ENCODE measurements at regions not wholly inside any gene's neighbourhood (a gene's known extent, or its start where the extent isn't known, plus 50 kb on each side); places are given as distances from the start of the nearest gene placed in this dataset.

DNA sequence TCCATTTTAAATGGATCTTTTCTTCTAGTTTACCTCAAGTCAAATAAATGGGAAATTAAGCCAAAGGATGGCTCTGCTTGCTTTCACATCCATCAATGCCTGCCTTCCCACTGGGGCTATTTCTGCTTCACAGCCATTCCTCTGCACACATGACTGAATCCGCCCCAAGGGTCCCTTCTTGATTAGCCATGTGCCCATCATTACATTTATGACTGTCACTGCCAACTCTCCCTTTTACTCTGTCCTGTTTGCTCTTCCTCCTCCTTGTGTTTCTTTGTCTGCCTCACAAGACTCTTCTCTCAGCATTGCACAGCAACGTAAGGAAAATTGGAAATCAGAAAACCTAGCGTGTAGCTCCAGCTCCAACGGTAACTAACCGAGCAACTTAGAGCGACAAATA lies 410.2 kb downstream of the TBC1D4 start:
- H3K9me3 ChIP-seq (ENCODE audit: control insufficient read depth, low read length), result no peaks in the 10 kb centered on the region

DNA sequence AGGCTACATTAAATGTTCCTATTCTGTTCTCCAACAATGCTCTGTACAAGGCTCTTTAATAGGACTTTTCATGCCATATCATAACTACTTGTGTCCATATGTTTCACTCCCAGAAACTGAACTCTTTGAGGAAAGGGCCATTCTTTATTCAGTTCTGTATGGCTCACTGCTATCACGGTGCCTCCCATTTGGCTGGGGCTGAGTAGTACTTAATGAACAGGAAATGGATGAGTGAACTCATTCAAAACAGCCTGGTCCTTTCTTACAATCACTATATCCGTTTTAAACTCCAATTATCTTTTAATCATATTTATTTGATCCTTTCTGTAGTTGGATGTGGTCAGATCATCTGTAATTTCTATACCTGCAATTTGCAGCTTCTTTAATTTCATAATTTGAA lies 410.6 kb downstream of the TBC1D4 start:
- no peaks in the 10 kb centered on the region for H3K36me3 ChIP-seq (ENCODE audit: control insufficient read depth, insufficient read depth, low read length)
- H3K27ac ChIP-seq (ENCODE audit: insufficient read depth, low read length, poor library complexity, severe bottlenecking), result no peak overlapping the region
- no peaks in the 10 kb centered on the region for H3K9me3 ChIP-seq (ENCODE audit: control insufficient read depth, low read length)
- no peaks in the 10 kb centered on the region for H3K27me3 ChIP-seq (replicated peaks; ENCODE audit: control insufficient read depth, insufficient read depth, low read length, poor library complexity, severe bottlenecking)
- H3K4me1 ChIP-seq (ENCODE audit: control insufficient read depth, insufficient read depth, low read length, poor library complexity, severe bottlenecking), result no peaks in the 10 kb centered on the region
- no peak for DNase-seq
- no peak overlapping the region for H3K4me3 ChIP-seq (ENCODE audit: insufficient read depth, low read depth, low read length, poor library complexity, severe bottlenecking)

More for the DNA sequence above, 410.2 kb downstream of the TBC1D4 start:
- DNase-seq, result no peak
- no peak overlapping the region for H3K27ac ChIP-seq (ENCODE audit: insufficient read depth, low read length, poor library complexity, severe bottlenecking)
- no peaks in the 10 kb centered on the region for H3K36me3 ChIP-seq (ENCODE audit: control insufficient read depth, insufficient read depth, low read length)
- H3K4me1 ChIP-seq (ENCODE audit: control insufficient read depth, insufficient read depth, low read length, poor library complexity, severe bottlenecking), result no peaks in the 10 kb centered on the region
- H3K27me3 ChIP-seq (replicated peaks; ENCODE audit: control insufficient read depth, insufficient read depth, low read length, poor library complexity, severe bottlenecking), result no peaks in the 10 kb centered on the region
- no peak overlapping the region for H3K4me3 ChIP-seq (ENCODE audit: insufficient read depth, low read depth, low read length, poor library complexity, severe bottlenecking)

DNA sequence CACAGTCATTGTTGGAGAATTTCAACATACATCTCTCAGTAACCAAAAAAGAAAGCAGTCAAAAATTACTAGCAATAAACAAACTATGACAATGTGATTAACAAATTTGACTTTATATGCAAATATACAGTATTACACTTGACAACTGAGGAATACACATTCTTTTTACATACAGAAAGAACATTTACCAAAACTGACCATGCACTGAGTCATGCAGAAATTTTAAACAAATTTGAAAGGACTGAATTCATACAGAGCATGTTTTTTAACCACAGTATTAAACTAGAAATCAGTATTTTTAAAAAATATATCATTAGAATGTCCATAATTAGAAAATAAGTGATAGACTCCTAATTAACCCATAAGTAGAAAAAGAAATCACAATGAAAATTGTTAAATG lies 420.1 kb downstream of the TBC1D4 start:
- Histone ChIP-seq H3K27ac (ENCODE audit: insufficient read depth, low read length, poor library complexity, severe bottlenecking) (no peak overlapping the region), H3K4me1 (ENCODE audit: control insufficient read depth, insufficient read depth, low read length, poor library complexity, severe bottlenecking) (no peaks in the 10 kb centered on the region), H3K36me3 (ENCODE audit: control insufficient read depth, insufficient read depth, low read length) (no peaks in the 10 kb centered on the region), H3K9me3 (ENCODE audit: control insufficient read depth, low read length) (no peaks in the 10 kb centered on the region), H3K27me3 (replicated peaks; ENCODE audit: control insufficient read depth, insufficient read depth, low read length, poor library complexity, severe bottlenecking) (no peaks in the 10 kb centered on the region), H3K4me3 (ENCODE audit: insufficient read depth, low read depth, low read length, poor library complexity, severe bottlenecking) (no peak overlapping the region)
- no peak for DNase-seq

- Histone ChIP-seq H3K27me3 (replicated peaks; ENCODE audit: control insufficient read depth, insufficient read depth, low read length, poor library complexity, severe bottlenecking) (no peaks in the 10 kb centered on the region), H3K27ac (ENCODE audit: insufficient read depth, low read length, poor library complexity, severe bottlenecking) (no peak overlapping the region), H3K9me3 (ENCODE audit: control insufficient read depth, low read length) (no peaks in the 10 kb centered on the region), H3K4me1 (ENCODE audit: control insufficient read depth, insufficient read depth, low read length, poor library complexity, severe bottlenecking) (no peaks in the 10 kb centered on the region), H3K36me3 (ENCODE audit: control insufficient read depth, insufficient read depth, low read length) (no peaks in the 10 kb centered on the region), H3K4me3 (ENCODE audit: insufficient read depth, low read depth, low read length, poor library complexity, severe bottlenecking) (no peak overlapping the region)
- DNase-seq, result no peak
Measured at GRCh38 chr13:75055296-75055695, 426.7 kb downstream of the TBC1D4 start.

DNA sequence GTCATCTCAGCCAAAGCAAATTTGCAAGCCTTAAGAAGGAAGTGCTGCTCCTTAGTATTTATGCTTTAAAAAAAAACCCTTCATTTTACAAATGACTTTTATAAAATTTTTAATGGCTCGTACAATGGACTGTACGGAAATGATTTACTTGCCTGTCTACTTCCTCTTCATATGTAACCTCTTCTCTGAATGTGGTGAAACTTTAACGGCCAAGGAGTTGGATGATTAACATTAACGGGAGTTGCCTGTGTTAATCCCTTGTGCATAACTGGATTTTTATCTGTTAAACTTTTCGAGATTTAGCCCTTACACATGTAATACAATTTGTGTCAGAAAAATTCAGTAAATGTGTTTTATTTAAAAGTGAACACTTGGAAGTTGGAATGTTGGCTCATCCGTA lies 429.4 kb downstream of the TBC1D4 start:
- H3K9me3 ChIP-seq (ENCODE audit: control insufficient read depth, low read length), result no peaks in the 10 kb centered on the region
- H3K4me1 ChIP-seq (ENCODE audit: control insufficient read depth, insufficient read depth, low read length, poor library complexity, severe bottlenecking), result no peaks in the 10 kb centered on the region
- no peak for DNase-seq
- H3K27ac ChIP-seq (ENCODE audit: insufficient read depth, low read length, poor library complexity, severe bottlenecking), result no peak overlapping the region
- no peaks in the 10 kb centered on the region for H3K36me3 ChIP-seq (ENCODE audit: control insufficient read depth, insufficient read depth, low read length)
- H3K4me3 ChIP-seq (ENCODE audit: insufficient read depth, low read depth, low read length, poor library complexity, severe bottlenecking), result no peak overlapping the region
- no peaks in the 10 kb centered on the region for H3K27me3 ChIP-seq (replicated peaks; ENCODE audit: control insufficient read depth, insufficient read depth, low read length, poor library complexity, severe bottlenecking)

DNA sequence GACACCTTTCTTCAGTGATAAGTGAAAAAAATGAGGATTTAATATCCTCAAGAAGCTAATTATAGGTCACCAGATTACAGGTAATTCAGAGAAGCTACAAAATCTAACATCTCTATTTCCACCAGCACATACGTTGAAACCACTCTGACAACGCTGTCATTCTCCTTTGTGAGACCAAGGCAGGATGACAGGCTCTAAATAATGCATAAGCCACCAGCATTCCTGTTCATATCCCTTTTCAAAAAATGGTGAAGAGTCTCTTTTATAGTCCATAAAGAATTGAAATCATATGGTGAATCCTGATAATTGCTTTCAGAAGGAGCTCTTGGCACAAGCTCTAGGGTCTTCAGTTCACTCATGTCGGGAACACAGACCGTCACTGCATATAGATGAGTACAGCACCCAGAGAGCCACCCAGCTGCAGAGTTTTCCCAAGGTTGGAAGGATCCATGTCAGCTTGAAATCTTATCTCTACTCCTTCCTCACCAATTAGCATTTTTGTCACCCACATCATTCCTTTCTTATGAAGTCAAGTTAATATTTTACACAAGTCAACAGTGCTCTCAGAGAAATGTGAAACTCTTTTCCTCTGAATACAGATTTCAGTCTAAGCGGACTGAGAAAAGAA lies 431.4 kb downstream of the TBC1D4 start:
- no peaks in the 10 kb centered on the region for H3K4me1 ChIP-seq (ENCODE audit: control insufficient read depth, insufficient read depth, low read length, poor library complexity, severe bottlenecking)
- no peak overlapping the region for H3K4me3 ChIP-seq (ENCODE audit: insufficient read depth, low read depth, low read length, poor library complexity, severe bottlenecking)
- H3K36me3 ChIP-seq (ENCODE audit: control insufficient read depth, insufficient read depth, low read length), result no peaks in the 10 kb centered on the region
- no peaks in the 10 kb centered on the region for H3K9me3 ChIP-seq (ENCODE audit: control insufficient read depth, low read length)
- H3K27me3 ChIP-seq (replicated peaks; ENCODE audit: control insufficient read depth, insufficient read depth, low read length, poor library complexity, severe bottlenecking), result no peaks in the 10 kb centered on the region
- H3K27ac ChIP-seq (ENCODE audit: insufficient read depth, low read length, poor library complexity, severe bottlenecking), result no peak overlapping the region
- no peak for DNase-seq

DNA sequence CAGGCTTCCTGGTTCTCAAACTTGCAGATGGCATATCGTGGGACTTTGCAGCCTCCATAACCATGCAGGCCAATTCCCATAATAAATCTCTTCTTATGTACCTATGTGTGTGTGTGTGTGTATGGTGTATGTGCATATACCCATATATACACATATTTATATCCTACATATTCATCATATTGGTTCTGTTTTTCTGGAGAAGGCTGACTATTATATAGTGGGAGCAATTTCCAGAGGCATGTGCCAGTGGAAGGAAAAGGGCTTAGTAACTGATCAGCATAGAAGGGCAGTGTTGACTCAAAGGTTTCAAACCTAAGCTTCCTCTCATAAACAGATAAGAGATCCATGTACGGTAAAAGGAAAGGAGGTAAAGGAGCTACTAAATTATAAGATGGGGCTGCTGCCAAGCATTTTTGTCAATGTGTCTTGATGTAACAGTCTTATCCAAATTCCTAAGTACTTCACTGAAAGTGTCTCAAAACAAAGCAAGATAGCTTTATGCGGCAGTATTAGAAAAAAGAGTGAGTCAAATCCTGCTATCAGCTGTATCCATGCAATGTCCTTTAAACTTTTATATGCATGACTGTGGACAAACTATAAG lies 432.1 kb downstream of the TBC1D4 start:
- DNase-seq, result no peak
- Histone ChIP-seq H3K36me3 (ENCODE audit: control insufficient read depth, insufficient read depth, low read length) (no peaks in the 10 kb centered on the region), H3K27ac (ENCODE audit: insufficient read depth, low read length, poor library complexity, severe bottlenecking) (no peak overlapping the region), H3K27me3 (replicated peaks; ENCODE audit: control insufficient read depth, insufficient read depth, low read length, poor library complexity, severe bottlenecking) (no peaks in the 10 kb centered on the region), H3K9me3 (ENCODE audit: control insufficient read depth, low read length) (no peaks in the 10 kb centered on the region), H3K4me3 (ENCODE audit: insufficient read depth, low read depth, low read length, poor library complexity, severe bottlenecking) (no peak overlapping the region), H3K4me1 (ENCODE audit: control insufficient read depth, insufficient read depth, low read length, poor library complexity, severe bottlenecking) (no peaks in the 10 kb centered on the region)

GRCh38 chr13:75042807-75043206 lies 439.2 kb downstream of the TBC1D4 start:
- no peaks in the 10 kb centered on the region for H3K36me3 ChIP-seq (ENCODE audit: control insufficient read depth, insufficient read depth, low read length)
- no peak overlapping the region for H3K4me3 ChIP-seq (ENCODE audit: insufficient read depth, low read depth, low read length, poor library complexity, severe bottlenecking)
- no peaks in the 10 kb centered on the region for H3K27me3 ChIP-seq (replicated peaks; ENCODE audit: control insufficient read depth, insufficient read depth, low read length, poor library complexity, severe bottlenecking)
- no peak overlapping the region for H3K27ac ChIP-seq (ENCODE audit: insufficient read depth, low read length, poor library complexity, severe bottlenecking)
- H3K9me3 ChIP-seq (ENCODE audit: control insufficient read depth, low read length), result no peaks in the 10 kb centered on the region
- no peaks in the 10 kb centered on the region for H3K4me1 ChIP-seq (ENCODE audit: control insufficient read depth, insufficient read depth, low read length, poor library complexity, severe bottlenecking)
- DNase-seq, result no peak

GRCh38 chr13:75038393-75039113 lies 443.4 kb downstream of the TBC1D4 start:
- Histone ChIP-seq H3K4me3 (ENCODE audit: insufficient read depth, low read depth, low read length, poor library complexity, severe bottlenecking) (no peak overlapping the region), H3K9me3 (ENCODE audit: control insufficient read depth, low read length) (no peaks in the 10 kb centered on the region), H3K27ac (ENCODE audit: insufficient read depth, low read length, poor library complexity, severe bottlenecking) (no peak overlapping the region), H3K27me3 (replicated peaks; ENCODE audit: control insufficient read depth, insufficient read depth, low read length, poor library complexity, severe bottlenecking) (no peaks in the 10 kb centered on the region), H3K36me3 (ENCODE audit: control insufficient read depth, insufficient read depth, low read length) (no peaks in the 10 kb centered on the region), H3K4me1 (ENCODE audit: control insufficient read depth, insufficient read depth, low read length, poor library complexity, severe bottlenecking) (no peaks in the 10 kb centered on the region)
- DNase-seq, result no peak

GRCh38 chr13:75025956-75026355 lies 456.0 kb downstream of the TBC1D4 start:
- Histone ChIP-seq H3K9me3 (ENCODE audit: control insufficient read depth, low read length) (no peaks in the 10 kb centered on the region), H3K4me1 (ENCODE audit: control insufficient read depth, insufficient read depth, low read length, poor library complexity, severe bottlenecking) (no peaks in the 10 kb centered on the region), H3K27ac (ENCODE audit: insufficient read depth, low read length, poor library complexity, severe bottlenecking) (no peak overlapping the region), H3K27me3 (replicated peaks; ENCODE audit: control insufficient read depth, insufficient read depth, low read length, poor library complexity, severe bottlenecking) (no peaks in the 10 kb centered on the region), H3K4me3 (ENCODE audit: insufficient read depth, low read depth, low read length, poor library complexity, severe bottlenecking) (no peak overlapping the region), H3K36me3 (ENCODE audit: control insufficient read depth, insufficient read depth, low read length) (no peaks in the 10 kb centered on the region)
- no peak for DNase-seq
